ENCODE measurements at regions not wholly inside any gene's neighbourhood (a gene's known extent, or its start where the extent isn't known, plus 50 kb on each side); places are given as distances from the start of the nearest gene placed in this dataset.

GRCh38 chr11:104699981-104700380, 198.3 kb downstream of the CASP12 start:
- no peak for DNase-seq
- no peak overlapping the region for H2AK5ac ChIP-seq (ENCODE audit: low read depth, low read length)
- no peaks in the 10 kb centered on the region for H3K9me3 ChIP-seq (ENCODE audit: control insufficient read depth, insufficient read depth, low read length)
- H2BK120ac ChIP-seq (ENCODE audit: low read depth, low read length) = no peak overlapping the region
- ChIA-PET CTCF (interaction anchor here (0.7 to 0.8 kb wide), 2 partner anchors 1017 to 1131 kb away, joined by 3 read pairs; no protein-coding TSS in a partner anchor), POLR2A (ENCODE audit: unreplicated experiment) (no interaction called here)
- H3K14ac ChIP-seq (replicated peaks; ENCODE audit: low read depth, low read length) = no peak overlapping the region
- H2AFZ ChIP-seq (replicated peaks; ENCODE audit: low read length, poor library complexity) = no peak overlapping the region
- no peak overlapping the region for H3K4me2 ChIP-seq (ENCODE audit: low read depth, low read length)
- no peaks in the 10 kb centered on the region for H3K9me1 ChIP-seq (ENCODE audit: insufficient read depth, low read length)
- no peak overlapping the region; the same call in 1 of the 2 replicates for H4K5ac ChIP-seq (ENCODE audit: low read depth, low read length)
- no peak overlapping the region for H3K23ac ChIP-seq (ENCODE audit: low read depth, low read length)
- H3K79me1 ChIP-seq (ENCODE audit: low read depth in 1 of 2, low read length in 2 of 2) = no peaks in the 10 kb centered on the region
- no peak overlapping the region for H2BK15ac ChIP-seq (ENCODE audit: low read depth, low read length)
- dilution Hi-C loops (cut with HindIII; ENCODE audit: low sequenced_read_pairs, unreplicated experiment) (no loop called here), in situ Hi-C loops (cut with MboI; ENCODE audit: low sequenced_read_pairs) (no loop called here), intact Hi-C loops (cut with micrococcal nuclease) (no loop called here)
- no peak overlapping the region for H2BK5ac ChIP-seq (ENCODE audit: low read depth, low read length, poor library complexity, severe bottlenecking)
- no peak overlapping the region for H3K27ac ChIP-seq (ENCODE audit: insufficient read depth, low read length)
- ATAC-seq (ENCODE audit: low read depth) = no peak
- H3K27me3 ChIP-seq (ENCODE audit: control insufficient read depth, insufficient read depth, low read length) = no peaks in the 10 kb centered on the region
- no peak overlapping the region for H2BK20ac ChIP-seq (ENCODE audit: low read depth, low read length)
- H3K56ac ChIP-seq (ENCODE audit: extremely low read depth, insufficient read depth, low read length) = no peak overlapping the region
- peaks cover 4% of the 10 kb centered on the region; the same call in 1 of the 2 replicates for H3K4me1 ChIP-seq (ENCODE audit: control insufficient read depth, insufficient read depth, low read length)
- H3K4me3 ChIP-seq (ENCODE audit: insufficient read depth, low read depth, low read length) = no peak overlapping the region
- no peak overlapping the region for H4K8ac ChIP-seq (ENCODE audit: low read depth in 2 of 2, low read length in 2 of 2)
- no peaks in the 10 kb centered on the region for H4K20me1 ChIP-seq (ENCODE audit: insufficient read depth, low read length)
- no peak overlapping the region for H4K91ac ChIP-seq (ENCODE audit: insufficient read depth, low read depth, low read length)
- BruUV-seq (replicated peaks) = no TSS peak
- no peak overlapping the region for H2AK9ac ChIP-seq (replicated peaks; ENCODE audit: low read depth, low read length, poor library complexity)
- no peak for TF ChIP-seq CTCF (conservative IDR thresholded peaks at IDR 0.05; ENCODE audit: low read depth, low read length)
- TF ChIP-seq MAZ (IDR thresholded peaks at IDR 0.05; ENCODE audit: borderline replicate concordance, low read depth, low read length) = no peak
- no peak for TF ChIP-seq USF2 (IDR thresholded peaks at IDR 0.05; ENCODE audit: low read depth, low read length)
- TF ChIP-seq POLR2A (IDR thresholded peaks at IDR 0.05; ENCODE audit: low read depth, low read length) = no peak
- TF ChIP-seq CHD1 (IDR thresholded peaks at IDR 0.05; ENCODE audit: low read depth, low read length) = no peak
- TF ChIP-seq MXI1 (IDR thresholded peaks at IDR 0.05; ENCODE audit: borderline replicate concordance, low read depth, low read length) = no peak
- no peak for TF ChIP-seq RAD21 (IDR thresholded peaks at IDR 0.05; ENCODE audit: low read length)
- no peak for TF ChIP-seq CEBPB (IDR thresholded peaks at IDR 0.05; ENCODE audit: low read depth, low read length)
- no peak for TF ChIP-seq RFX5 (IDR thresholded peaks at IDR 0.05; ENCODE audit: low read depth, low read length)
- TF ChIP-seq FOS (IDR thresholded peaks at IDR 0.05; ENCODE audit: low read depth, low read length) = no peak
- TF ChIP-seq RCOR1 (IDR thresholded peaks at IDR 0.05; ENCODE audit: insufficient replicate concordance, low read length) = no peak
- no peak for TF ChIP-seq MAFK (IDR thresholded peaks at IDR 0.05; ENCODE audit: low read depth, low read length)
- no peak for TF ChIP-seq NFE2L2 (IDR thresholded peaks at IDR 0.05; ENCODE audit: low read depth, low read length)
- no peak for TF ChIP-seq ELK1 (IDR thresholded peaks at IDR 0.05; ENCODE audit: borderline replicate concordance, low read depth, low read length)
- TF ChIP-seq SMC3 (IDR thresholded peaks at IDR 0.05; ENCODE audit: low read depth, low read length) = no peak
- no peak for TF ChIP-seq BHLHE40 (IDR thresholded peaks at IDR 0.05; ENCODE audit: low read depth, low read length)
- no peak overlapping the region; the same call in 1 of the 2 replicates for H3K18ac ChIP-seq (ENCODE audit: low read depth, low read length)
- H3K4ac ChIP-seq (ENCODE audit: low read depth, low read length) = no peak overlapping the region
- H3K9ac ChIP-seq (ENCODE audit: low read depth, low read length) = no peak overlapping the region
- H3K36me3 ChIP-seq (ENCODE audit: control insufficient read depth, insufficient read depth, low read length) = no peaks in the 10 kb centered on the region

Data from IMR-90 (cell line).